Inflammatory macrophage treated with lipopolysaccharide for 4 hours (primary cell): ENCODE measurements at regions not wholly inside any gene's neighbourhood (a gene's known extent, or its start where the extent isn't known, plus 50 kb on each side); places are given as distances from the start of the nearest gene placed in this dataset.
A peak's percentile ranks its signal among the peaks of the same experiment; 100 is the strongest.
"Not testable (repeated sequence)": the region's sequence is repeated elsewhere in the genome, so short reads cannot be mapped to it uniquely, and the experiment has no call there.

Experiments used
- DNase-seq: peaks from one replicate; pipeline ENCODE4 v3.0.0-alpha.2; 2020

DNA sequence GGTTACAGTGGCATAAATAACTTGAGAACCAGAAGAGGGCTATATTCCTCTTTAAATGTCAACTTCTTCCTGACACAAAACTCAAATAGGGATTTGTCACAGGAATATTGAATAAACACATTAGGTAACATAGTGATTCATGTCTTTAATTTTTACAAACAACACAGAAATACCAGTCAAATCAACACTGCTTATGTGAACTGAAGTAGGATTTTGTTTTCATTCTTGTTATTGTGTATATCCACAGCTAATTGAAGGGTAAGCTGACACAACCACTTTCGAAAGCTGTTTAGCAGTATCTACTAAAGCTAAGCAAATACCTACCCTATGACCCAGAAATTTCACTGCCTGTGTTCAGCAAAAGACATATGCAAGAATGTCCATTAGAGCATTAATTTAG is 120.4 kb upstream of the EOLA2 start:
- no peak for DNase-seq

GRCh38 chrX:150060406-150060805 is 122.1 kb upstream of the EOLA2 start:
- DNase-seq: no peak

DNA sequence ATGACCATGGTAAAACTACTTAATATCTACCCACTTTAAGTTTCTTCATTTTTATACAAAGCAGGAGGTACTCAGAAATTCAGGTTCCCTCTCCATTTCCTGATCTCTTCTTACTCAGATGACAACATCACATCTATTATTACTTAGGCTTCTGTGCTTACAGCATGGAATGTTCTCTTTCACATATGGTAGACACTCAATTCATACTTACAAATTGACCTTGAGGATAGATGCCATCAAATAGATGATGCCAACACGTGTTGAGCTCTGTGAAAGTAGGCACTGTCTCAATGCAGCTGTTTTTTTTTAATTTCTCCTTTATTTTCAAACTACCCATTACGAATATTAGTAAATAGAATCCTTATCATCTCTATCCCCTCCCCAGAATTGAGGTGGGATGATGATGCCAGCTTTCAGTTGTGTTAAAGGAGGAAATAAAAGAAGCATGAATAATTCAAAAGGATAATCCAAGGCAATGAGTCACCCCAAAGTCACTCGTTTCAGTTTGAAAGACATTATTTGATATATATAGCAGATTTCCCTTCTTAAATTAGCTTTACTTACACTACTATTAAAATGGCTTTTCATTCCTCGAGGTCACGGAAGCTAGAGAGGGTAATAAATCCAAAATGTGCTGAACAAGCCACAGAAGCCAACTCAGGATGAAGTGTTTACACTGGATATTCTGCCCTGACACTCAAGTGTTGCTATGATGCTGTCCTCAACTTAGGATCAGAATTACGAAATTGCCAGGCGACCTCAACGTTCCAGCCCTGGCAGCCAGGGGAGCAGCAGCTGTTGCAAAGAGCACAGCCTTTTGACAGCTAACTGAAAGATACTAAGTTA is 124.2 kb upstream of the EOLA2 start:
- DNase-seq: no peak

DNA sequence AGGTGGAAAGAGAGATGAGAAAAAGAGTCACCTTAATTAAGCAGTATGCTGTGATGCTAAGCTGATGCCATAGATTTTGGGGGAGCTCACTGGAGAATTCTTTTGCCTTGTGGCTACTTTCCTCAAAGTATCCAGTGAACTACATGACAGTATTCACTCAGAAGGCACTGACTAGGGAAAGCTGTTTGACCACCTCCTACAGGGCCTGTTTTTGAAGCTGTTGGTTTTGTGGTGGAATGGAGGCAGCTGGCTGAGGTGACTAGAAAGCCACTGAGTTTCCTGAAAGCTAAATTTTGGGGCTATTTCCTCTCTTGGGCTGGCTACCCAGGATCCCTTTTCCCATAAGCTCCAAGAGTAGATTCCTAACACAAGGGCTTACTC is 124.8 kb upstream of the EOLA2 start:
- no peak for DNase-seq

DNA sequence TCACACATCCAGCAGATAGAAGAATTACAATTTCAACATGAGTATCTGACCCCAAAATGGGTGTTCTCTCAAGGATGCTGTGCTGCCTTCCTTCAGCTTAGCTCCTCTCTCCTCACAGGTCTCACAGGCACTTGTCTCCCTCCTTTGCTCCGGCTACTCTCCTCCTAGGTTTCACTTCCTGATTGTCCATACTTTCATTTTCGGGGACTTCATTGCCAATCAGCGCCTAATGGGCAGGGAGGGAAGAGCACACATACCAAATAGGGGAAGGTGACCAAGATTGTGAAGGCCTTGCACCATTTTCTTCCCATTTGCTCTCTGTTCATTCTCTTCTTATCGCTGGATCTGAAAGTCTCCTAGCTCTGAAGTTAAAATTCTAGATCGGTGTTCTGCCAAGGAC is 125.4 kb upstream of the EOLA2 start:
- peak; percentile 75 for DNase-seq

DNA sequence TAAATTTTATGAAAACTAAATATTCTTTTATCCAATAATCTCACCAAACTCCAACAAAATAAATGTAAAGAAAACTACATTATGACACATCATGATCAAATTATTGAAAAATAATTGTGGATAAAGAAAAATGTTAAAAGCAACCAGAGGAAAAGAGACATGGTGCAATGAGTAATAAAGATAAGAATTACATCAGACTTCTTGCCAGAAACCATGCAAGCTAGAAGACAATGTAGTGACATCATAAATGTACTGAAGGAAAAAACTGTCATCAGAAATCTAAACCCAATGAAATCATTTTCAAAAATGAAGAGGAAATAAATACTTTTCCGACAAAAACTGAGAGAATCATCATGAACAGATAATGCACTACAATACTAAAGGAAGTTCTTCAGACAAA is 135.9 kb upstream of the EOLA2 start:
- DNase-seq: no peak

DNA sequence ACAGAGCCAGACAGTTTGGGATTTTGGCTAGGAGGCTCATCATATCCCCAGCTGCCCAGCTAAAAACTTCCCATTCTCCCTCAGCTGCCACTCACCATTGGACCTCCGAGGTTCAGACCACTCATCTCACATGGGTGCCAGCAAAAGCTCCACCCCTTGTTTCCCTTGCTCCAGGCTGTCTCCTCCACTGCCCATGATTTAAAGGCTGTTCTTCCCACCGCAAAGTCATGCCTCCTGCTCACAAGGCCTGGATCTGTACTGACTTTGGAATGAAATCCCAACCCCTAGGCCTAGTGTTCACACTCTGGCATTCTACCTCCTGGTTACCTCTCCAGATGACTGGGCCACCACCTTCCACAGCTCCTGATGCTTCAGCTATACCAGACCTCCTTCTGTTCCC is 142.2 kb upstream of the EOLA2 start:
- no peak for DNase-seq

DNA sequence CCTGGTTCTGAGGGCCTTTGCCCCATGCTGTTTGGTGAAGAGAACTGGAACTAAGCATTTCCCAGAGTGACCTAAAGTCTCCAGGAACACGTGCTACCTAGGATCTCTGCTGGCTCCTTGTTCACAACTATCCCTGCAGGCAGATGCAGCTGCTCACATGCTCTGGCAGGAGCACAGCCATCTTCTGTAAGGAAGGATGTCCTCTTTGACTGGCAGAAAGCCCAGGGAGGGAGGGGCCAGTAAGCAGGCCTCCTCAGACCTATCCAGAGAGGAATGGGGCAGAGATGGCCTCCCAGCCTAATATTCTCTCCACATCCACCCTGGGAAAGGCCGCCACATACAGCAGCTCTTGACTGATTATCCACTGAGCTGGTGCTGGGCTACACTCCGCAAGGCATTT is 142.8 kb upstream of the EOLA2 start:
- no peak for DNase-seq

- DNase-seq: no peak
Measured at GRCh38 chrX:150084496-150085229, 146.4 kb upstream of the EOLA2 start.

DNA sequence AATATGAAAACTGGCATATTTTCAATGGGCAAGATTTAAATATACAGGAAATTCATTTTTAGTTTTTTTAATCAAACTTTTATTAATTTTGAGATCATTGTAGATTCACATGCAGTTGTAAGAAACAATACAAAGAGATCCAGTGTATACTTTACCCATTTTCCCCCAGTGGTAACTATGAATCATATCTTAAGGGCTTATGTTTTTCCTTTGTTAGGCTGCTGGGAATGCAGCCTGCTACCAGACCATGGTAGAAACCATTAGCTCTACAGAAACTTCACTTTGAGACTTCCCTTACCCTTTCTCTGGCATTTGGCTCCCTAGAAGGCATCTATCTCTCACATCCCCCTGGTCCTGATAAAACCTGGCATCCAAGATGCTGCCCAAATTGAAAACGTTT is 147.6 kb upstream of the EOLA2 start:
- DNase-seq: no peak

DNA sequence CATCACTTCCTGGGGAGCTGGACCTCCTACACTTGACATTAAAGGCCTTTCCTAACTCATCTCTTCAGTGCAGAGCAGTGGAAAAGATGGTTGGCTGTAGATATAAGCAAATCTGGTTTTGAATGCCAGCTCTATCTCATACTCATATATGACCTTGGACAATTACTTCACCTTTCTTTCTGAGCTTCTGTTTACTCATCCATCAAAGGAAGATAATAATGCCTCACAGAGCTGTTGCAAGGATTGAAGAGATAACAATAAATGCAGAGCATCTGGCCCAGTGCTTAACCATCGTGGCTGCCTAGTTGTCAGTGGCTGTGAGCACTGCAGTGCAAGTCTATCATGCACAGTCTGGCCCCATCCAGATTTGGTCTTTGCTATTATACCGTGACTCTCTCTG is 148.1 kb upstream of the EOLA2 start:
- no peak for DNase-seq

GRCh38 chrX:150087612-150088011 is 149.3 kb upstream of the EOLA2 start:
- no peak for DNase-seq

- no peak for DNase-seq
Measured at GRCh38 chrX:150088042-150088441, 149.8 kb upstream of the EOLA2 start.

DNA sequence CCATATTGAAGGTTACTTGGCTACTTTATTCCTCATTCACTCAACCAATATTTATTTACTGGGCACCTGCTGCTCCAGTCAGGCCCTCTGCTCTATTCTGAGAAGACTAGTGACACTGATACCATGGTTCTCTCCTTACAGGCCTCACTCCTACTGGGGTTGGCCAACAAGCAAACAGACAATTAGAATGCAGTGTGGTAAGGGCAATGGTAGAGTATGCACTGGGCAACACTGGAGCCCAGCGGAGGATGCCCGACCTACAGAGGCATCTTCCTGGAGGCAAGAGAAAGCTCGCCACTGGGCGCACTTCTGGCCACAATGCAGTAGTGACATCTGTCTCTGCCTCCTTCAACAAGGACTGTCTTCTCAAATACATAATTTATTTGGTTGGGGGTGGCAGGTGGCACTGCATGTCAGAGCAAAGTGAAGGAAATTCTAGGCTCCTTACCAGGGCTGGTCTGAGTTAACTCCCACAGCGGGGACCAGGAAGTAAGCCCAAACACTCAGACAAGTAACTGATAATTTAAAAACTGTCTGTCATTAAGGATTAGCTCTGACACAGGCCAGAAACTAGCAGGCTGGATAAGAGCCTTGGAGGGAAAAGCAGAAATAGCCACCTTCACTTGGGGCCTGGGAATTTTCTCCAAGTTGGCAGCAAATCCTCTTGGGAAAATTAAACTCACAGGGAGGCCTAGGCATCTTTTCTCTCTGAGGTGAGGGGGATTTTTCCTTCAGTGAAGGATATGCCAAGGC is 150.7 kb upstream of the EOLA2 start:
- no peak for DNase-seq

- DNase-seq: not testable (repeated sequence)
Measured at GRCh38 chrX:150091300-150091699, 153.0 kb upstream of the EOLA2 start.

DNA sequence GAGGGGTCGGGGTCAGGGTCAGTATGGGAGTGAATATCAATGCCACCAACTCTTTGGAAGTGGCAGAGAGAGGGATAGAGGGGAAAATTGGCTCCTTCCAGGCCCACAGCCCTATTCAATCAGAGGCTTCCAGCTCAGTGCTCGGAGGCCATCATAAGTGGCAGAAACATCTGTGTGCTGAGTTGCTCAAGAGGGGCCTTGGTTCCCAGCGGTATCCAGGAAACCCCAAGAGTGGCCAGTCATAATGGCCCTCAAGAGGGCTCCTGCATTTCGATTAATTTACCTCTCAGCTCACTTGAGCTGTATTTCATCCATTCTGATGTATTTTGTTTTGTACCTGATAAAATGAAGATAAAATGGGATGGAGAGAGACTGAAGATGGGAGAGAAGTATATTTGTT is 154.3 kb upstream of the EOLA2 start:
- DNase-seq: no peak

- DNase-seq: no peak
Measured at GRCh38 chrX:150094375-150094774, 156.1 kb upstream of the EOLA2 start.

GRCh38 chrX:150094996-150095395 is 156.7 kb upstream of the EOLA2 start:
- DNase-seq: no peak

GRCh38 chrX:150099316-150099715 is 161.0 kb upstream of the EOLA2 start:
- DNase-seq: no peak

GRCh38 chrX:150100261-150100660 is 162.0 kb upstream of the EOLA2 start:
- no peak for DNase-seq

DNA sequence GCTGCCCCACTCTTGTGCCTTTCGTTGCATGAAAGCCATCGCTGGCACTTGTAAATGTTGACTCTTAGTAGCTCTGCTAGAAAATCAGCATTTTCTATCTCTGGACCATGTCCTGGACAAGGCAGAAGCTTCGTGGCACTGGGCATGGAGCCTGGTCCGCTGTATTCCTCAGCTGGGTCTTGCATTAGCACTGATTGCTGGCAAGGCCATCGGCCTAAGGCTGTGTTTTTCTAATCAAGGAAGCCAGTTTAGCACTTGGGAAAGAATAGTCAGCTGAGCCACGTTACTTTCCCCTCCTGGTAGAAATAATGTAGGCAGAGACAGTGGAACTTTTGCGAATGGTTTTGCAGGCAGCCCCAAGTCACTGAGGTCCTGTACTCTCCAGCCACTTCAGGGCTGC is 180.2 kb upstream of the EOLA2 start:
- no peak for DNase-seq

DNA sequence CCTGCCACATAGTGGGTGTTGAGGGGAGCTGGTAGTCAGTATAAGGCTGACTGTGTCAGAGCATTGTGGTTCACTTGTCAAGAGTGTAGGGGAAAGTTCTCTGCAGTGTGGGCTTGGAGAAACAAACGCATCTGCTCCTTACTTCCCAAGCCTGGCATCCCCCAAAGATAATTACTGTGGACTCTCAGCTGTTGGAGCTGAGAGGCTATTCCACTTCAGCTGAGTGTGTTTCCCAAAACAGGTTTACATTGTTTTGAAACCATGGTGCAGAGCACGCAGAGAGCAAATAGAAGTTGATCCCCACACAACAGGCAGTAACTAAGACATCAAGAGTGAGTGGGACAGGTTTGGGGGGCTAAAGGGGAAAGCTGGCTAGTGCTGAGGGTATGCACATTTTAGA is 181.0 kb upstream of the EOLA2 start:
- no peak for DNase-seq

DNA sequence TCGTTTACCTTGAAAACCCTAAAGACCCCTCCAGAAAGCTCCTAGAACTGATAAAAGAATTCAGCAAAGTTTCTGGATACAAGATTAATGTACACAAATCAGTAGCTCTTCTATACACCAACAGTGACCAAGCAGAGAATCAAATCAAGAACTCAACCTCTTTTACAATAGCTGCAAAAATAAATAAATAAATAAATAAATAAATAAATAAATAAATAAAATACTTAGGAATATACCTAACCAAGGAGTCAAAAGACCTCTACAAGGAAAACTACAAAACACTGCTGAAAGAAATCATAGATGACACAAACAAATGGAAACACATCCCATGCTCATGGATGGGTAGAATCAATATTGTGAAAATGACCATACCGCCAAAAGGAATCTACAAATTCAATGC is 186.8 kb upstream of the EOLA2 start:
- DNase-seq: not testable (repeated sequence)

- DNase-seq: no peak
Measured at GRCh38 chrX:150127216-150127615, 188.9 kb upstream of the EOLA2 start.
